Adrenal gland (tissue), 5 donors: ENCODE measurements at regions not wholly inside any gene's neighbourhood (a gene's known extent, or its start where the extent isn't known, plus 50 kb on each side); places are given as distances from the start of the nearest gene placed in this dataset.

ENCODE experiments used
- CTCF ChIP-seq, 6 experiments: fragments of 450-650 bp in 4 of 6; fragments of 200-600 bp in 2 of 6; sonication (generic) in 1 of 6; IDR thresholded peaks; 1 replicate in 5 of 6; 2 replicates in 1 of 6; pipeline versions ENCODE4 v1.5.1 to v1.8.0; 2016 to 2021; ENCODE audit warnings: antibody characterized with exemption in 6 of 6, mild to moderate bottlenecking in 2 of 6, moderate library complexity in 1 of 6
- POLR2A ChIP-seq, 2 donors: fragments of 450-650 bp; IDR thresholded peaks; one replicate each; pipeline ENCODE4 v1.6.1; 2017; ENCODE audit warnings: antibody characterized with exemption in 2 of 2, mild to moderate bottlenecking in 2 of 2, moderate library complexity in 1 of 2
- donor health status: DM: no; HTN: no; CAD: no.

- no peak for TF ChIP-seq CTCF (IDR thresholded peaks at IDR 0.05)
- no peak for TF ChIP-seq POLR2A (IDR thresholded peaks at IDR 0.05)
These were observed 241.6 kb upstream of the NT5C1B start for GRCh38 chr2:18830962-18831361.
